ENCODE measurements at regions not wholly inside any gene's neighbourhood (a gene's known extent, or its start where the extent isn't known, plus 50 kb on each side); places are given as distances from the start of the nearest gene placed in this dataset.

DNA sequence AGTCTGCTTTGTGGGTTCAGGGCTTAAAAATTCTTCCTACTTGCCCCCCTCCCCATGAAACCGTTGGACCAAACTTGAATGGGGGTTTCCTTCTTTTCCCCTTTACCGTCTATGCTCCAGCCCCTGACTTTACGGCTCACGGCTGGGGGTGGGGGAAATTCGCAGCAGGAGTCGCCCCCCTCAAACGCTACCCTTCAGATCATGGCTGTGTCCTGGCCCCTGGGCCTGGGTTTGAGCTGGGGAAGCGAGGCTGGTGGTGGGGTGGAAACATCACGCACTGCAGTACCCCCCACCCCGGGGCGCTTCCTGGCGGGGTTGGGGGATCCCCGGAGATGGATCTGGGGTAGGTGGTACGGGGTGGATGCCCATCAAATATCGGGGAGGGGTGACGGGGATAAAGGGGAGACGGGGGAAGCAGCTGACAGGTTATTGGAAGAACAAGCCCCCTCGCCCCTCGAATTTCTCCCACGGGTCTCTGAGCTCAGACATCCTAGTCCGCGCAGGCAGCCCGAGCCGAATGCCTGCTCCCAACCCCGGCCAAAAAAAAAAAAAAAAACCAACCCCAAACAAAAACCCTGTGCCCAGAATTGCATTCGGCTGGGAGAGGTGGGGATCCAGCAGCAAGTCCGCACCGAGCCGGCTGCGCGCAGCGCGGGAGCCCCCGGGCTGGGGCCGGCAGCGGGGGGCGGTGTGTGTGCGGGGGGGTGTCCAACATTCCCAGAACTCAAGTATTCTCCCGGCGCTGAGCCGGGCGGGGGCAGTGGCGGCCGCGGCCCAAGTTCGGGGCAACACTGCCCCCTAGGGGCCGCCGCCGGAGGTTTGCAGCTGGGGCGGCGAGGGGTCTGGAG is 59.0 kb upstream of the ACOT11 start:
- TF ChIP-seq CTCF (IDR thresholded peaks at IDR 0.05) (peak; percentile 96 to 98 (median 97)), POLR2A (IDR thresholded peaks at IDR 0.05) (peak in 1 of 4 donors; percentile 19)

Measured in esophagus squamous epithelium (tissue), 4 donors.